ENCODE measurements at regions not wholly inside any gene's neighbourhood (a gene's known extent, or its start where the extent isn't known, plus 50 kb on each side); places are given as distances from the start of the nearest gene placed in this dataset.

DNA sequence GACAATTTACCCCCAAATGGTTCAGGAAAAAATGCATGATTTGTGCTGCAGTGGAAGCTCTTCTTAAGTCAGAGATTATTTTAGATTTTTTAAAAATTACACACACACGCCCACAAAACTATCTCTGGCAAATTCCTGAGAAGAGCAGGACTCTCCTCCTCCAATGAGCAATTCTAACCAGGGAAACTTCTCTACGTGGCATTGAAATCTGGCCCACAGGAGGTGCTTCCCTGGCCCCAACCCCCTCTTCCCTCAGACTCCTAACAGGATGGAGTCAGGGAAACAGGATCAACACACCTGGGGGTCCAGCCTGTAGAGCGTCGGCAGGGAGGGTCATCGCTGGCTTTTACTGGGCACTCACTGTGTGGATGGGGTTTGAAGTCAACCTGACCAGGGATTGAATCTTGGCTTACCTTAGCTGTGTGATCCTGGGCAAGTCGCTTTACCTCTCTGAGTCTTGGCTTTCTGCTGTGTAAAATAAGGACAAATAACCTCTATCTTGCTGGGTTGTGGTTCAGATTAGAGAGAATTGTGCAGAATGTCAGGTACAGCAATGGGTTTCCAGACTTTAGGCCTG is 65.4 kb upstream of the ASAP2 start:
- in situ Hi-C loops (cut with HindIII; ENCODE audit: low pct_unique_long_range_greater_than_20kb, low sequenced_read_pairs) = loop anchor here (5.0 kb wide), 1 partner anchor 66 kb away; the partner anchor contains the start of gene ASAP2
- no peak for DNase-seq (ENCODE audit: low read depth, low spot score)

DNA sequence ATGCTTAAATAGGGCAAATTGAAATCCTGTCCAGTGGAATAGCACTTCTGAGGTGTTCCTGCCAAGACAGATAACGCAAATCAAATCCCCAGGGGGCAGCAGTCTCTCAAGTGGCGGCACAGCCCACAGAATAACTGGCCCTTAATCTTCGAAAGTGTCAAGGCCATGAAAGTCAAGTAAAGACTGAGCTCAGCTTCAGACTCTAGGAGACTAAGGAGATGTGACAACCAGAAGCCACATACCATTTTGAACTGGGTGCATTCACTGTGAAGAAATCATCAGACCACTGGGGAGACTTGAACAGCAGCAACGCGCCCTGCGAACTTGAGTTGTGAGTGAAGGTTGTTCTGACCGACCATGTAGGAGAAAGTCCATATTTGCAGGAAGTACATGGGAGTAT is 66.0 kb upstream of the ASAP2 start:
- in situ Hi-C loops (cut with HindIII; ENCODE audit: low pct_unique_long_range_greater_than_20kb, low sequenced_read_pairs) = loop anchor here (5.0 kb wide), 1 partner anchor 67 kb away; the partner anchor contains the start of gene ASAP2
- no peak for DNase-seq (ENCODE audit: low read depth, low spot score)

- in situ Hi-C loops (cut with HindIII; ENCODE audit: low pct_unique_long_range_greater_than_20kb, low sequenced_read_pairs) = loop anchor here (5.0 kb wide), 1 partner anchor 68 kb away; the partner anchor contains the start of gene ASAP2
These were observed 66.8 kb upstream of the ASAP2 start for GRCh38 chr2:9139491-9140443.

DNA sequence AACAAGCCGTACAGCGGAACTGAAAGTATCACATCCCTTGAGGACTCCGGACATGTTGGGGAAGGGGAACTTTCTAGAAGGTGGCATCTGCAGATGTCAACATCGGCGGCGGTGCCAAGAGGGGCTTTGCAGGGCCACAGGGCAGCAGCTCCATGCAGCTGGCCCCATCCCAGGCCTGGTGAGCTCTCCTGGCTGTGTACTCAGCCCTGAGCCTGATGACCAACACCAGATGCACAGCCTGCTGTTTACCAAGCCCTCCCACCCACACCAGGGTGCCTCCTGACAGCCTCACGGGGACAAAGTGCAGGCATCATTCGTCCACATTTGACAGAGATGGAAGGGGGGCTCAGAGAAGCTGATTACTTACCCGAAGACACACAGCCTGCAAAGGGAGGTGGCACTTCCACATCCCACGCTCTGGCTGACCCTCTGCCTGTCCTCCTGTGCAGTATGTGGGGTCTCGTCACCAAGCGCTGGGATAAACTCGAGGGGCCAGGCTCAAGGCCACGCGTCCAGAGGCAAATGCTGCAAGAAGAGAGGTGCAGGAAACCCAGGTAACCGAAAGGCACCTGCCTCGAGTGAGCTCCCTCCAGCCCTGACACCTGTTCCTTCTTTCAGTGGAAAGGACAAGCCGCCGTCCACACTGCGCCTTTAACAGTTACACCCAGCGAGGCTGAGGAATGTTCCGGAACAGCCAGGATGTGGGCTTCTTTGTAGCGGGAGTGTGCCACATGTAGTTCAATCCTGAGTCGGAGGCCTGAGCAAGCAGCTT is 69.0 kb upstream of the ASAP2 start:
- in situ Hi-C loops (cut with HindIII; ENCODE audit: low pct_unique_long_range_greater_than_20kb, low sequenced_read_pairs) = no loop called here

More at GRCh38 chr2:9139491-9140443, 66.8 kb upstream of the ASAP2 start:
- DNase-seq (ENCODE audit: low read depth, low spot score) = peak; percentile 80

DNA sequence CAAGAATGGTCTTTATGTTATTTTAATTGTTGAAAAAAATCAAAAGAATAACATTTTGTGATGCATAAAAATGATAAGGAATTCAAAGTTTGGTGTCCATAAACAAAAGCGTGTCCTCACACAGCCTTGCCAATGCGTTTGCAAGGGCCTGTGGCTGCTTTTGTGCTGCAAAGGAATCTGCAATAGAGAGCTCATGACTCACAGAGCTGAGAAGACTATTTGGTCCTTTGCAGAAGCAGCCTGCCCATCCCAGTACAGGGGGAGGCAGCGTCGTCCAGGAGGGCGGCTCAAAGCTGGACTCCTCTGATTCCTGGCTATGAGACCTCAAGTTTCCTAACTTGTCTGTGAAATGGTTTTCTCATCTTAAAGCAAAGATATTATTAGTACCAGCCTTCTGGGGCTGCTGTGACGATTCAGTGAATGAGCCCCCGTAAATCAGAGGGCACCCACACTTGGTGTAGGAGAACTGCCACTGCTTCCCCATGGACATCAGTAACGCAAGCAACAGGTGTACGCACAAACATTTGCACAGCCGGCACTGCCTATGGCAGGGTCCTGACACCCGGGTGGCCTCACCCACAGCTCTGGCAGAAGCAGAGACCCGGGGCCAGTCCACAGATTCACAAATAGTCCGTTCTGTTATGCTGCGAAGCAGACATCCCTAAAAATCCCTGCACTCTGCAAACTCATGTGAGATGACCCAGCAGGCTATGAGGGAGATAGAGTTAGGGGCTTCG is 70.6 kb upstream of the ASAP2 start:
- in situ Hi-C loops (cut with HindIII; ENCODE audit: low pct_unique_long_range_greater_than_20kb, low sequenced_read_pairs) = no loop called here
- DNase-seq (ENCODE audit: low read depth, low spot score) = no peak

More for the DNA sequence above, 69.0 kb upstream of the ASAP2 start:
- no peak for DNase-seq (ENCODE audit: low read depth, low spot score)

- DNase-seq (ENCODE audit: low read depth, low spot score) = no peak
- in situ Hi-C loops (cut with HindIII; ENCODE audit: low pct_unique_long_range_greater_than_20kb, low sequenced_read_pairs) = no loop called here
These were observed 79.3 kb upstream of the ASAP2 start for GRCh38 chr2:9127316-9127715.

GRCh38 chr2:9126540-9126939 is 80.1 kb upstream of the ASAP2 start:
- DNase-seq (ENCODE audit: low read depth, low spot score) = no peak
- in situ Hi-C loops (cut with HindIII; ENCODE audit: low pct_unique_long_range_greater_than_20kb, low sequenced_read_pairs) = no loop called here

DNA sequence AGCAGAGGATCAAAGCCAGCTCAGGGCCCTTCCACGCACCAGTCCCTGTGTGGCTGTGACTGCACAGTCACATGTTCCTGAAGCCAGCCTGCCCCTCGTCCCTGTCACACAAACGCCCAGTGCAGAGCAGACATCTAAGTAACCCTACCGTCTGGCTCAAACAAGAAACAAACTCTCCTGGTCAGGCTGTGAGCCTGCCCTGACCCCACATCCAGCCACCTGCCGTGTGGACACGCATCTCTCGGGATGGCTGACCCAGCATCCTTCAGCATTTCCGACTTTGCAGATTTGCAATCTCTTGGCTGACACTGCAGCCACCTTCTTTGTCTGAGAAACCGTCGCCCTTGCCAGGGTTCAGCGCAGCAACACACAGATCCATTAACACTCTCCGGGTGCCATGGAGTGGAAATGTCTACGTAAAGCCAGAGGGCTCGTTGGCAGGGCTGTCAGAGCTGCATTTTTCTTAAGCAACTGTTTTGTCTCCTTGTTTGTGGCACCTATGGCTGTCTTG is 82.3 kb upstream of the ASAP2 start:
- in situ Hi-C loops (cut with HindIII; ENCODE audit: low pct_unique_long_range_greater_than_20kb, low sequenced_read_pairs) = no loop called here
- DNase-seq (ENCODE audit: low read depth, low spot score) = no peak

GRCh38 chr2:9123069-9123468 is 83.5 kb upstream of the ASAP2 start:
- DNase-seq (ENCODE audit: low read depth, low spot score) = no peak
- in situ Hi-C loops (cut with HindIII; ENCODE audit: low pct_unique_long_range_greater_than_20kb, low sequenced_read_pairs) = no loop called here

- DNase-seq (ENCODE audit: low read depth, low spot score) = no peak
- in situ Hi-C loops (cut with HindIII; ENCODE audit: low pct_unique_long_range_greater_than_20kb, low sequenced_read_pairs) = no loop called here
These were observed 84.2 kb upstream of the ASAP2 start for GRCh38 chr2:9122367-9122766.

DNA sequence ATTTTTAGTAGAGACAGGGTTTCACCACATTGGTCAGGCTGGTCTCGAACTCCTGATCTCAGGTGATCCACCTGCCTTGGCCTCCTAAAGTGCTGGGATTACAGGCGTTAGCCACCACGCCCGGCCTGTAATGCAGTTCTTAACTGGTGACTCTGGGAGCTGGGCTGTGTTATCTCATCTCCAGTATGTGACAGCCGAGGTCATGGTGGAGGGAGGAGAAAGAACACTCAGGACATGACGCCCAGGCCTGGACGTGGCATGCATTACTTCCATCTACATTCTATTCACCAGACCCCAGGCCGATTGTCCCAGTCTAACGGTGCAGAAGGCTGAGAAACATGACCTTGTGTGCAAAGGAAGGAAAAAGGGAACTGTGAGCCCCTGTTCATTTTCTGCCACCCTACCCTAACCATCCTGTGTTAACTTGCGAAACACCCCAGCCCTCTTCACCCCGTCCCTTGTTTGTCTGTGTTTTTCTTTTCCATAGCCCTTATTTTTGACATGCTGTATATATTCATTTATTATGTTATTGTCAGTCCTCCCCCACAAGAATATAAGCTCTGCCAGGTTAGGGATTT is 88.1 kb upstream of the ASAP2 start:
- in situ Hi-C loops (cut with HindIII; ENCODE audit: low pct_unique_long_range_greater_than_20kb, low sequenced_read_pairs) = no loop called here
- DNase-seq (ENCODE audit: low read depth, low spot score) = no peak

- in situ Hi-C loops (cut with HindIII; ENCODE audit: low pct_unique_long_range_greater_than_20kb, low sequenced_read_pairs) = no loop called here
- DNase-seq (ENCODE audit: low read depth, low spot score) = no peak
These were observed 91.4 kb upstream of the ASAP2 start for GRCh38 chr2:9115229-9115628.

DNA sequence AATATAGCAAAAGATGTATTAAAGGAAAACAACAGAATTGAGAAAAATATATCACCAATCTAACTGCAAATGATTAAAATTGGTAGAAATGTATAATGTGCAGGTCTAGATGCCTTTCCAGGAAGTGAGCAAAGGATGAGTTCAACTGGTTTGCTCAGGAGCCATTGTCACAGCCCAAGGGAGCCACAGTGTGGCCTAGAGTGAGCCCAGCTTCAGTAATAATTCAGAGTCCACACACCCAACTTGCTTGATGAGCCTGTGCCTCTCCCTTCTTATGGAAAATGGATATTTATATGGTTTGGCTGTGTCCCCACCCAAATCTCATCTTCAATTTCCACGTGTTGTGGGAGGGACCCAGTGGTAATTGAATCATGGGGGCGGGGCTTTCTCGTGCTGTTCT is 92.2 kb upstream of the ASAP2 start:
- DNase-seq (ENCODE audit: low read depth, low spot score) = peak; percentile 24
- in situ Hi-C loops (cut with HindIII; ENCODE audit: low pct_unique_long_range_greater_than_20kb, low sequenced_read_pairs) = no loop called here

DNA sequence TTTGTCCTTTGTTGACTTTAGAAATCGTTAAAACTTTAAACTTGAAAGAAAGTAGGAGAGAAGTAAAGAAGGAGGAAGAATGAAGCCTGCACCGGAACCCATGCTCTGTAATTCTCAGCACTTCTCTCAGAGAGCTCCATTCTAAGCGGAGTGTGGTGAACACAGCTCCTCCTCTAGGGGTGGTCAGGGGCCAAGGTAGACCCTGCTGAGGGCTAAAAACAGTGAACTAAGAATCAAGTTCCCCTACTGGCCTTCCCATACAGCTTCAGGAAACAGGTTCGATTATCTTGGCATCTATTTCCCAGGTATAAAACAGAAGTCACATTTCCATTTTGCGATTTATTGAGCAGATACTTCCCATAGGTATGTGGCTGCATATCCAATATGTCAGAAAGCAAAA is 92.7 kb upstream of the ASAP2 start:
- in situ Hi-C loops (cut with HindIII; ENCODE audit: low pct_unique_long_range_greater_than_20kb, low sequenced_read_pairs) = no loop called here
- DNase-seq (ENCODE audit: low read depth, low spot score) = no peak

GRCh38 chr2:9113262-9113661 is 93.3 kb upstream of the ASAP2 start:
- in situ Hi-C loops (cut with HindIII; ENCODE audit: low pct_unique_long_range_greater_than_20kb, low sequenced_read_pairs) = no loop called here
- no peak for DNase-seq (ENCODE audit: low read depth, low spot score)

DNA sequence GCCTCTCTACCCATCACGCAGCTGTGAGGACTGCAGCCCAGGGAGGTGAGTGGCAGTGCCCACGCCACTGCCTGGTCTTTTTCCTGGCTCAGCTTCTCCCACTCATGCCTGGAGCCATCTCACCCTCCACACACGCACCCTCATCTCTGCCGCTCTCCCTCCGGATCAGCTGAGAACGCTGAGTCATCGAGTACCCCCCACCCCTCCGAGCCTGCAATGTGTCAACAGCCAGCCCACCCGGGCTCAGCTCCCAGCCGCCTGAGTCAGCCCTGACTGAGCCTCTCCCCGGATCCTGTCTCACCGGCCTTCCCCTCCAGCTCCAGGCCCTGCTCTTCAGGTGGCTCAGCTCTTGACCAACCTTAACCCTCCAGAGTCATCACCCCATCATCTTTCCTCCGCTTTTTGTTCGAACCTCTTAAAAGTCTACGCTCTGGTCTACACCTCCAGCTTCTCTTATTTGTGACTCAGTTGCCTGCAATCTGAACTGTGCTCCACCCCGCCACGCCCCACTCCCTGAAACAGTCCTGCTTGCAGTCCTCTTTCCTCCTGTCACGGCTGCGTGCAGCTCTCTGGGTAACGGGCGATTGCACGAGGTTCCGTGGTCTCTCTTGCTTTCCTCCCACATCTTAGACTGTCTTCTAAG is 94.4 kb upstream of the ASAP2 start:
- in situ Hi-C loops (cut with HindIII; ENCODE audit: low pct_unique_long_range_greater_than_20kb, low sequenced_read_pairs) = no loop called here
- no peak for DNase-seq (ENCODE audit: low read depth, low spot score)
